ENCODE measurements at regions not wholly inside any gene's neighbourhood (a gene's known extent, or its start where the extent isn't known, plus 50 kb on each side); places are given as distances from the start of the nearest gene placed in this dataset.

- Histone ChIP-seq H3K4me1 (ENCODE audit: control insufficient read depth in 1 of 2, insufficient read depth in 2 of 2, low read length in 2 of 2) (no peaks in the 10 kb centered on the region), H3K9ac (ENCODE audit: low read length) (no peak overlapping the region), H2AFZ (ENCODE audit: low read depth, low read length, poor library complexity, severe bottlenecking) (no peak overlapping the region), H3K9me2 (ENCODE audit: insufficient read depth) (no peaks in the 10 kb centered on the region), H3K4me3 (replicated peaks in 1 of 2; ENCODE audit: low read depth in 1 of 2, low read length in 2 of 2) (no peak overlapping the region), H3K27ac (ENCODE audit: low read depth, low read length) (no peak overlapping the region), H3K36me3 (ENCODE audit: control insufficient read depth in 1 of 2, insufficient read depth in 2 of 2, low read length in 2 of 2) (no peaks in the 10 kb centered on the region), H3K27me3 (ENCODE audit: insufficient read depth, low read length) (no peaks in the 10 kb centered on the region), H3K9me3 (ENCODE audit: control insufficient read depth in 1 of 2, insufficient read depth in 1 of 2, low read depth in 1 of 2, low read length in 2 of 2) (no peaks in the 10 kb centered on the region), H3K4me2 (ENCODE audit: low read length) (no peak overlapping the region), H3K79me2 (ENCODE audit: insufficient read depth, low read length) (no peaks in the 10 kb centered on the region), H4K20me1 (ENCODE audit: insufficient read depth) (no peaks in the 10 kb centered on the region)
- TF ChIP-seq CTCF (IDR thresholded peaks at IDR 0.05 in 2 of 3, conservative IDR thresholded peaks at IDR 0.05 in 1 of 3; ENCODE audit: borderline replicate concordance in 1 of 3, insufficient read depth in 1 of 3, low read depth in 2 of 3, low read length in 2 of 3), result no peak
- no peak for TF ChIP-seq JUND (IDR thresholded peaks at IDR 0.05)
- no peak for TF ChIP-seq SRF (IDR thresholded peaks at IDR 0.05; ENCODE audit: low read depth)
- TF ChIP-seq RAD21 (IDR thresholded peaks at IDR 0.05; ENCODE audit: low read depth), result no peak
- no peak for TF ChIP-seq REST (IDR thresholded peaks at IDR 0.05; ENCODE audit: low read depth)
- TF ChIP-seq POLR2AphosphoS5 (IDR thresholded peaks at IDR 0.05; ENCODE audit: low read depth, low read length), result no peak
- no peak for TF ChIP-seq CEBPB (IDR thresholded peaks at IDR 0.05; ENCODE audit: low read depth)
- TF ChIP-seq TCF7L2 (IDR thresholded peaks at IDR 0.05; ENCODE audit: borderline replicate concordance, extremely low read depth, insufficient read depth, insufficient read length), result no peak
- TF ChIP-seq CBX3 (IDR thresholded peaks at IDR 0.05; ENCODE audit: low read depth), result no peak
- TF ChIP-seq EGR1 (IDR thresholded peaks at IDR 0.05; ENCODE audit: low read depth), result no peak
- no peak for TF ChIP-seq ELF1 (IDR thresholded peaks at IDR 0.05; ENCODE audit: borderline replicate concordance, low read depth)
- no peak for TF ChIP-seq POLR2A (IDR thresholded peaks at IDR 0.05; ENCODE audit: borderline replicate concordance, extremely low read depth, insufficient read depth, insufficient read length)
- TF ChIP-seq ZFX (IDR thresholded peaks at IDR 0.05), result no peak
- TF ChIP-seq MAX (IDR thresholded peaks at IDR 0.05), result no peak
- no peak for TF ChIP-seq ZNF274 (IDR thresholded peaks at IDR 0.05; ENCODE audit: low read depth, low read length)
- no peak for TF ChIP-seq YY1 (IDR thresholded peaks at IDR 0.05; ENCODE audit: extremely low read depth, insufficient replicate concordance, low read depth, low read length)
- no peak for TF ChIP-seq SP1 (IDR thresholded peaks at IDR 0.05; ENCODE audit: low read depth)
- TF ChIP-seq ATF3 (IDR thresholded peaks at IDR 0.05), result no peak
- no peak for DNase-seq (ENCODE audit: low read depth, low spot score)
- CTCF ChIA-PET, result no interaction called here
- POLR2A ChIA-PET, result no interaction called here
- intact Hi-C loops (cut with micrococcal nuclease), result no loop called here
- ATAC-seq, result no peak
- BruUV-seq (replicated peaks), result no TSS peak
- RAD21 ChIA-PET (ENCODE audit: low non-redundant PET in 1 of 2, low total read pairs in 2 of 2, uncharacterized antibody in 2 of 2, unreplicated experiment in 2 of 2), result no interaction called here
Observed at GRCh38 chr7:27433581-27433980, 191.0 kb downstream of the EVX1 start.
